ENCODE measurements at regions not wholly inside any gene's neighbourhood (a gene's known extent, or its start where the extent isn't known, plus 50 kb on each side); places are given as distances from the start of the nearest gene placed in this dataset.

- TF ChIP-seq CTCF (conservative IDR thresholded peaks at IDR 0.05; ENCODE audit: low read depth, low read length), result no peak
- TF ChIP-seq EZH2 (IDR thresholded peaks at IDR 0.05; ENCODE audit: low read length, unreplicated experiment), result no peak
- no peak for TF ChIP-seq EZH2phosphoT487 (IDR thresholded peaks at IDR 0.05; ENCODE audit: borderline replicate concordance, low read length)
Observed at GRCh38 chrX:145923376-145923775, 105.7 kb downstream of the SLITRK2 start.
